ENCODE measurements at regions not wholly inside any gene's neighbourhood (a gene's known extent, or its start where the extent isn't known, plus 50 kb on each side); places are given as distances from the start of the nearest gene placed in this dataset.

DNA sequence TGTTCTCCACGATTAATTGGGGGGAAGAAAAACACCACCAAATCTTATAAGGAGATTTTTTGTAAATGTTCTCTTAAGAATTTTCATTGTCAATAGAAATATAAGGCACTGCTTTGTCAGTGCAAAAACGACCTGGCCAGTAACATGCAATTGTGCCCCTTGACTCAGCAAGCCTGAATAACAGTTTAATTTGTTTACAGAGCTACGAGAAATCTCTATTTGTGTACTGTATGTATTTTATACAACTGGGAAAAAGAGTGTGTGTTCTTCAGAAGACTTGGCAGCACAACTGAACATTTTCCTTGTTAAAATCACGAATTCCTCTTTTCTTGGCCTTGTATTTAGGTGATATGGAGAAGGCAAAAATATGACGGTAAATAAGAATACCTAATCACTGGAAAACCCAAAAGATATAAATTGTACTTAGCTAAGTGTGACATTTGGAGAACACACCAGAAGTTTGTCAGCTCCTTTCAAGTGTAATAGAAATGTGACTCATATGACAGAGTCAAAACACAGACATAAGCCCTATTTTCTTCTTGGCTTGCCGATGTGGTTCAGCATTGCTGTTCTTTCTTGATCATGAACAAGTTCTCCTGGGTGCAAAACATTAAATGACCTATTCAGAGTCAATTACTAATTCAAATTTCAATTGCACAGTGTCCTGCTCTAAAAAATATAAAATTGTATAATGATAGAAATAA is 945.0 kb upstream of the INTU start:
- no peaks in the 10 kb centered on the region for H3K4me1 ChIP-seq (ENCODE audit: control insufficient read depth, low read length)
- no peaks in the 10 kb centered on the region for H4K20me1 ChIP-seq (ENCODE audit: control insufficient read depth, insufficient read depth, low read depth, low read length)
- H3K9me2 ChIP-seq (replicated peaks; ENCODE audit: control insufficient read depth, low read length): no peaks in the 10 kb centered on the region
- H3K27ac ChIP-seq (ENCODE audit: low read depth, low read length): no peak overlapping the region
- TF ChIP-seq, protein P1, sequence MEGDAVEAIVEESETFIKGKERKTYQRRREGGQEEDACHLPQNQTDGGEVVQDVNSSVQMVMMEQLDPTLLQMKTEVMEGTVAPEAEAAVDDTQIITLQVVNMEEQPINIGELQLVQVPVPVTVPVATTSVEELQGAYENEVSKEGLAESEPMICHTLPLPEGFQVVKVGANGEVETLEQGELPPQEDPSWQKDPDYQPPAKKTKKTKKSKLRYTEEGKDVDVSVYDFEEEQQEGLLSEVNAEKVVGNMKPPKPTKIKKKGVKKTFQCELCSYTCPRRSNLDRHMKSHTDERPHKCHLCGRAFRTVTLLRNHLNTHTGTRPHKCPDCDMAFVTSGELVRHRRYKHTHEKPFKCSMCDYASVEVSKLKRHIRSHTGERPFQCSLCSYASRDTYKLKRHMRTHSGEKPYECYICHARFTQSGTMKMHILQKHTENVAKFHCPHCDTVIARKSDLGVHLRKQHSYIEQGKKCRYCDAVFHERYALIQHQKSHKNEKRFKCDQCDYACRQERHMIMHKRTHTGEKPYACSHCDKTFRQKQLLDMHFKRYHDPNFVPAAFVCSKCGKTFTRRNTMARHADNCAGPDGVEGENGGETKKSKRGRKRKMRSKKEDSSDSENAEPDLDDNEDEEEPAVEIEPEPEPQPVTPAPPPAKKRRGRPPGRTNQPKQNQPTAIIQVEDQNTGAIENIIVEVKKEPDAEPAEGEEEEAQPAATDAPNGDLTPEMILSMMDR (IDR thresholded peaks at IDR 0.05; ENCODE audit: low read depth, low read length, poor library complexity, severe bottlenecking): no peak
- TF ChIP-seq EZH2phosphoT487 (IDR thresholded peaks at IDR 0.05; ENCODE audit: borderline replicate concordance, low read length): no peak
- H3K79me2 ChIP-seq (ENCODE audit: control insufficient read depth, low read length): no peaks in the 10 kb centered on the region
- no peaks in the 10 kb centered on the region for H3F3A ChIP-seq (ENCODE audit: control insufficient read depth, insufficient read depth)
- no peaks in the 10 kb centered on the region for H3K36me3 ChIP-seq (ENCODE audit: control insufficient read depth, low read length)
- no peaks in the 10 kb centered on the region for H3K9me3 ChIP-seq (ENCODE audit: control insufficient read depth, insufficient read depth, low read length)
- no peak overlapping the region for H3K4me2 ChIP-seq (ENCODE audit: low read length)
- no peak overlapping the region for H3K4me3 ChIP-seq (ENCODE audit: low read length)
- H3K27me3 ChIP-seq (ENCODE audit: control insufficient read depth, low read length): no peaks in the 10 kb centered on the region

DNA sequence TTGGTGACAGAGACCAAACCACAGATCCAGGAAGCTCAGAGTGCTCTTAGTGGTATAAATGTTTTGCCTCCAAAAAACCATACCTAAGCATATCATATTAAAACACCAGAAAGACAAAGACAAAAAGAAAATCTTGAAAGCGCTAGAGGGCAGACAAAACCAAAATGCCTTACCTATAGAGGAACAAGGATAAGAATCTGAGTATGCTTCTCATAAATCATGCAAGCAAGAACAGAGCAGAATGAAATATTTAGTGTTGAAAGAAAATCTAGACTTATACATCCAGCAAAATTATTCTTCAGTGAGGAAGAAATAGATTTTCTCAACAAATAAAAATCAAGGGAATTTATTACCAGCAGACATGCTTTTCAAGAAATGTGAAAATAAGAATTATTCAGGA is 941.0 kb upstream of the INTU start:
- Histone ChIP-seq H3K27me3 (ENCODE audit: control insufficient read depth, low read length) (no peaks in the 10 kb centered on the region), H3F3A (ENCODE audit: control insufficient read depth, insufficient read depth) (no peaks in the 10 kb centered on the region), H3K9me2 (replicated peaks; ENCODE audit: control insufficient read depth, low read length) (no peaks in the 10 kb centered on the region), H3K9me3 (ENCODE audit: control insufficient read depth, insufficient read depth, low read length) (no peaks in the 10 kb centered on the region), H3K36me3 (ENCODE audit: control insufficient read depth, low read length) (no peaks in the 10 kb centered on the region), H3K27ac (ENCODE audit: low read depth, low read length) (no peak overlapping the region), H3K4me3 (ENCODE audit: low read length) (no peak overlapping the region), H3K4me1 (ENCODE audit: control insufficient read depth, low read length) (no peaks in the 10 kb centered on the region), H3K4me2 (ENCODE audit: low read length) (no peak overlapping the region), H3K79me2 (ENCODE audit: control insufficient read depth, low read length) (no peaks in the 10 kb centered on the region), H4K20me1 (ENCODE audit: control insufficient read depth, insufficient read depth, low read depth, low read length) (no peaks in the 10 kb centered on the region)
- no peak for TF ChIP-seq EZH2phosphoT487 (IDR thresholded peaks at IDR 0.05; ENCODE audit: borderline replicate concordance, low read length)
- TF ChIP-seq, protein P1 (IDR thresholded peaks at IDR 0.05; ENCODE audit: low read depth, low read length, poor library complexity, severe bottlenecking): no peak

DNA sequence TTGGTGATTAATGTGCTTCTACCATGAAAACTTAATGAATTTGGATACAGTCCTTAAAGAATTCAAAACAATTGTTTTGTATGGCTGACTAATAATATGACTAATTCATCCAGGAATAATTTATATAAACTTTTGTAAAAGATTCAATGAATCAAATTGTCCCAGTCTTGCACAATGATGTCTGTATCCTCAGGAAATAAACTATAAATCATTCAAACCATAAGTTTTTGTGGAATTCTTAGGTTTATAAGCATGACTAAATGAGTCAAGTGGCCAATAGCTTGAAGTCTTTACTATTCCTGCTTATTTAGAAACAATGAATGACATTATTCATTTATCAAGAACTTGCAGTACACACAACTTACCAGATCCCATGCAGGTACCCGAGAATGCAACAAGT is 935.0 kb upstream of the INTU start:
- no peaks in the 10 kb centered on the region for H3K27me3 ChIP-seq (ENCODE audit: control insufficient read depth, low read length)
- TF ChIP-seq EZH2phosphoT487 (IDR thresholded peaks at IDR 0.05; ENCODE audit: borderline replicate concordance, low read length): no peak
- TF ChIP-seq, protein P1 (IDR thresholded peaks at IDR 0.05; ENCODE audit: low read depth, low read length, poor library complexity, severe bottlenecking): no peak
- no peaks in the 10 kb centered on the region for H3K79me2 ChIP-seq (ENCODE audit: control insufficient read depth, low read length)
- H3F3A ChIP-seq (ENCODE audit: control insufficient read depth, insufficient read depth): no peaks in the 10 kb centered on the region
- H3K4me1 ChIP-seq (ENCODE audit: control insufficient read depth, low read length): no peaks in the 10 kb centered on the region
- no peaks in the 10 kb centered on the region for H3K36me3 ChIP-seq (ENCODE audit: control insufficient read depth, low read length)
- no peaks in the 10 kb centered on the region for H4K20me1 ChIP-seq (ENCODE audit: control insufficient read depth, insufficient read depth, low read depth, low read length)
- no peak overlapping the region for H3K4me3 ChIP-seq (ENCODE audit: low read length)
- no peaks in the 10 kb centered on the region for H3K9me2 ChIP-seq (replicated peaks; ENCODE audit: control insufficient read depth, low read length)
- H3K4me2 ChIP-seq (ENCODE audit: low read length): no peak overlapping the region
- H3K9me3 ChIP-seq (ENCODE audit: control insufficient read depth, insufficient read depth, low read length): no peaks in the 10 kb centered on the region
- H3K27ac ChIP-seq (ENCODE audit: low read depth, low read length): no peak overlapping the region
